Nephron progenitor cell (in vitro differentiated cells): ENCODE measurements at regions not wholly inside any gene's neighbourhood (a gene's known extent, or its start where the extent isn't known, plus 50 kb on each side); places are given as distances from the start of the nearest gene placed in this dataset.

ENCODE experiments used
- DNase-seq: peaks from one replicate; pipeline ENCODE4 v3.0.0; 2021
- H3K27ac Mint-ChIP-seq: 2 replicates; pipeline ENCODE4 v1.8.0; 2021; ENCODE audit warnings: mild to moderate bottlenecking, moderate library complexity, mixed read lengths
- H3K27me3 Mint-ChIP-seq: 2 replicates; pipeline ENCODE4 v1.8.0; 2021; ENCODE audit warnings: mild to moderate bottlenecking, low read depth, mixed read lengths; ENCODE audit not compliant: poor library complexity
- H3K36me3 Mint-ChIP-seq: 2 replicates; pipeline ENCODE4 v1.8.0; 2021; ENCODE audit warnings: low read depth, mixed read lengths
- H3K4me1 Mint-ChIP-seq: 2 replicates; pipeline ENCODE4 v1.8.0; 2021; ENCODE audit warnings: mixed read lengths
- H3K4me3 Mint-ChIP-seq: 2 replicates; pipeline ENCODE4 v1.8.0; 2021; ENCODE audit warnings: mild to moderate bottlenecking, moderate library complexity, mixed read lengths
- H3K9me3 Mint-ChIP-seq: 2 replicates; pipeline ENCODE4 v1.8.0; 2021; ENCODE audit warnings: mild to moderate bottlenecking, moderate library complexity, mixed read lengths
- TF ChIP-seq, protein P1 (sequence below): fragments of 200-600 bp; sonication (generic); IDR thresholded peaks from 2 replicates; pipeline ENCODE4 v1.5.0; 2021; ENCODE audit warnings: antibody characterized with exemption

DNA sequence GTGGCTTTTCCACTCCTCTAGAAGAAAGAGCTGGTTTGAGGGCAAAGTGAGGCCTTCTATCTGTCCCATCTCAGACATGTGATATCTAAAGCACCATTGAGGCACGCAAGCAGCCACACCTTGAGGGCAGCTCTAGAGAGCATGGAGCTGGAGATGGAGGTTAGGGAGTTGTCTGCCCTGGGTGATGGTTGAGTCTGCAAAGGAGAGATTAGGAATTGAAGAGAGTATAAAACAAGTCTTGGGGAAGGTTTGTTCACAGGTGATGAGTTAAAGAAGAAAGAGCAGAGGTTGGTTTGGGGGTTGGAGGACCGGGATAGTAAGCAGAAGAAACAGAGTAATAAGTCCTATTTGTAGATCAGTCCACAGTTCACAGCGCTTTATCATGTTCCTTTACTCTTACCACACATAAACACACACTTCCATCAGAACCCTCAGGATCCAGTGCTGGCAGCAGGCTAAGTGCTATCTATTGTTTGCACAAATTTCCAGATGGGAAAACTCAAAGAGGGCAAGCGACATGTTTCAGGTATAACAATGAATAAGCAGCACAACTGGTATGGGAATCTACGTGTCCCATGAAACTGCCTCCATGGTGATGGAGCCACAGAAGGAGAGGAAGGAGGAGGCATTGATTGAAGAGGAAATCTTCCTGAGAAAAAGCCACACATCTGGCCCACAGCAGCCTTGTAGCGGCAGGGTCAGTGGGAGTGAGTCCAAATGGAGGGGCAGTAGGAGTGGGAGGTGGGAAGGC lies 65.8 kb downstream of the RASSF10 start:
- TF ChIP-seq, protein P1, sequence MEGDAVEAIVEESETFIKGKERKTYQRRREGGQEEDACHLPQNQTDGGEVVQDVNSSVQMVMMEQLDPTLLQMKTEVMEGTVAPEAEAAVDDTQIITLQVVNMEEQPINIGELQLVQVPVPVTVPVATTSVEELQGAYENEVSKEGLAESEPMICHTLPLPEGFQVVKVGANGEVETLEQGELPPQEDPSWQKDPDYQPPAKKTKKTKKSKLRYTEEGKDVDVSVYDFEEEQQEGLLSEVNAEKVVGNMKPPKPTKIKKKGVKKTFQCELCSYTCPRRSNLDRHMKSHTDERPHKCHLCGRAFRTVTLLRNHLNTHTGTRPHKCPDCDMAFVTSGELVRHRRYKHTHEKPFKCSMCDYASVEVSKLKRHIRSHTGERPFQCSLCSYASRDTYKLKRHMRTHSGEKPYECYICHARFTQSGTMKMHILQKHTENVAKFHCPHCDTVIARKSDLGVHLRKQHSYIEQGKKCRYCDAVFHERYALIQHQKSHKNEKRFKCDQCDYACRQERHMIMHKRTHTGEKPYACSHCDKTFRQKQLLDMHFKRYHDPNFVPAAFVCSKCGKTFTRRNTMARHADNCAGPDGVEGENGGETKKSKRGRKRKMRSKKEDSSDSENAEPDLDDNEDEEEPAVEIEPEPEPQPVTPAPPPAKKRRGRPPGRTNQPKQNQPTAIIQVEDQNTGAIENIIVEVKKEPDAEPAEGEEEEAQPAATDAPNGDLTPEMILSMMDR = no peak
- no peak for DNase-seq
- Mint-ChIP-seq H3K27me3 (peaks cover 23% of the 10 kb centered on the region), H3K4me1 (peaks cover 11% of the 10 kb centered on the region), H3K4me3 (no peak overlapping the region), H3K27ac (no peak overlapping the region), H3K36me3 (no peaks in the 10 kb centered on the region), H3K9me3 (no peaks in the 10 kb centered on the region)

DNA sequence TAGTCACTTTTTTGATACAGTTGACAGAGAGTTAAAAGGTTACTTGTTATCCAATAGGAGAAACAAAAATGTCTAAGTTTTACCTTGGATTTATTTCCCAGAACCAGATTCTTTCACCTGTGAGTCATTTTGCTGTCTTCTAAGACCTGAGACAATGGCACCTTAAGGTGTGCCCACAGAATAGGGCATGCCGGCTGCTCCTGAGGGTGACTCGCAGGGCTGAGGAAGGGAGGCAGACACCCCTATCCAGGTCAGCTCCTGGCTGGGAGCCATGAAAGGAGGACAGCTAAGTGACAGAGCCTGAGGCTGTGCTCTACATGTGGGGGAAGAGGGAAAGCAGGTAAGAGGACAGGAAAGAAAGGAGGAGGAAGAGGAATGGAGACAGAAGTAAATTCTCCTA lies 67.8 kb downstream of the RASSF10 start:
- Mint-ChIP-seq H3K27me3 (peaks cover 24% of the 10 kb centered on the region), H3K4me3 (no peak overlapping the region), H3K36me3 (no peaks in the 10 kb centered on the region), H3K9me3 (no peaks in the 10 kb centered on the region), H3K27ac (no peak overlapping the region), H3K4me1 (peaks cover 11% of the 10 kb centered on the region)
- TF ChIP-seq, protein P1 = no peak
- no peak for DNase-seq

DNA sequence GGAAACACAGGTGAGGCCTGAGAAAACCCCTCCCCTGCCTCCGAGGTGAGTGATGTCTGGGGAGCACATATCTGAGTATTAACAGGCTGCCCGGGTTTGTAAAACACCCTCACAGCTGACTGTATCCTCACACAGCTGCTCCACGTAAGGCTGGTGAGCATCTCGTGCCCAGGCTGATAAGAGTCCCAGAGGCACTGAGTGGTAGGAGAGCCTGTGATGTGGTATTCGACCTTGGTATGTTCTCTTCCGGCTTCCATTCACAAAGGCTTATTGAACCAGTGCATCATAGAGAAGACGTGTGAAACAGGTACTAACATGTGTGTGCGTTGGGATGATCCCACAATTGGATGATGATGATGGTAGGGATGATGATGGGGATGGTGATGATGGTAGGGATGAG lies 71.7 kb downstream of the RASSF10 start:
- no peaks in the 10 kb centered on the region for H3K36me3 Mint-ChIP-seq
- no peak overlapping the region for H3K27ac Mint-ChIP-seq
- no peak for DNase-seq
- TF ChIP-seq, protein P1 = no peak
- H3K4me3 Mint-ChIP-seq = no peak overlapping the region
- no peaks in the 10 kb centered on the region for H3K9me3 Mint-ChIP-seq
- peaks cover 3% of the 10 kb centered on the region for H3K4me1 Mint-ChIP-seq
- H3K27me3 Mint-ChIP-seq = peaks cover 27% of the 10 kb centered on the region

DNA sequence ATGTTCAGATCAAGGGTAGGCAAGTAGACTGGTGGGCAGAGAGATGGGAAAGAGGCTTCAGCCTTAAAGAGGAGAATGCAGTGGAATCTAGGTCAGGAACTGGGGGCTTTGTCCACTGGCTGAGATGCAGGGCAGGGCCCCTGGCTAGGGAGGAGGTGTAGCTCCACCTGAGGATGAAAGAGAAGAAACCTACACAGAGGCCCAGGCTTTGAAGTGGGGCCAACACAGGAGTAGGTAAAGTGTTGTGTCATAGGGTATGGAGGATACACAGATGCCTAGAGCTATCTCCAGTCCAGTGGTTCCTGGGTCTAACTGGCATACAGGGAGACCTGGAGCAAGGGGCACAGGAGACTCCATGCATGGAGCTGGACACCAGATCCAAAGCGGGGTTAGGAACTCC lies 73.5 kb downstream of the RASSF10 start:
- H3K9me3 Mint-ChIP-seq = peaks cover 10% of the 10 kb centered on the region
- no peak for DNase-seq
- no peak overlapping the region for H3K4me3 Mint-ChIP-seq
- TF ChIP-seq, protein P1 = no peak
- no peaks in the 10 kb centered on the region for H3K4me1 Mint-ChIP-seq
- H3K27ac Mint-ChIP-seq = no peak overlapping the region
- peaks cover 26% of the 10 kb centered on the region for H3K27me3 Mint-ChIP-seq
- H3K36me3 Mint-ChIP-seq = no peaks in the 10 kb centered on the region

DNA sequence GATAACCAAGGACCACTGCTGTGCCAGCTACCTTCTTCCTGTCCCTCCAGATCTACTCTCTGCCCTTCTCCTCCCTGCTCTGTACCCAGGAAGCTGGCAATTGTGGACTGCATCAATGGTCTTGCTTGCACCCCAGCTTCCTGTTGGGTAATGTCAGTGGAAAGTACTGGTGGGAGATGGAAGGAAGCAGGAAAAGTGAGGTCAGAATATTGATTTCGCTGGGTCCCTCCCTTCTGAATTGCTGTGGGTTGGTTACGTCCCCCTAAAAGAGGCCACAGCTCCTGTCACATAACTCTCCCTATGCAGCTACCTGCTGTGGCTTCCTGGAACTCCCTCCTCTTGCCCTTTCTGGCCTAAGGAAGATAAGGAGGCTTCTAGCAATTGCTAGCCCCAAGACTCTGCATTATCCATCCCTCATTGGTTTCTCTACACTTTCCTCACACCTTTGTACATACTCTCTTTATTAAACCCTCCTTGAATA lies 81.2 kb downstream of the RASSF10 start:
- Mint-ChIP-seq H3K36me3 (no peaks in the 10 kb centered on the region), H3K4me1 (peaks cover 6% of the 10 kb centered on the region), H3K9me3 (peaks cover 48% of the 10 kb centered on the region), H3K27me3 (peaks cover 8% of the 10 kb centered on the region), H3K4me3 (no peak overlapping the region), H3K27ac (no peak overlapping the region)
- TF ChIP-seq, protein P1 = no peak
- DNase-seq = no peak

DNA sequence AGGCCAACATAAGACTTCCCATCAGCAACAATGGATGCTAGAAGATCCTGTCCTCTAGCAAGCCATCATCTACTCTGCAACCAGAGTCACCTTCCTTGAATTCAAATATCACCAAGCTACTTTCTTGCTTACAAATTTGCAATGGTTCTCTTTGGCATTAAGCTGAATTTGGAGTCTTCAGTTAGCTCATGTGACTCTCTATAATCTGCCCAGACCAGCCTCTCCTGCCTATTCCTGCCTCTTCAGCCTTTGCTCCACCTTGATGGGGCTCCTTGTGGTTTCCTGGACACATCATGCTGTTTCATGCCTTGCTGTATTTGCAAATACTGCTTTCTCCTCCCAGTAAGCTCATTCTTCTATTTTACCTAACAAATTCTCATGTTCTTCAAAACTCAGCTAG lies 82.3 kb downstream of the RASSF10 start:
- Mint-ChIP-seq H3K27me3 (peaks cover 7% of the 10 kb centered on the region), H3K4me3 (no peak overlapping the region), H3K4me1 (peaks cover 6% of the 10 kb centered on the region), H3K27ac (no peak overlapping the region), H3K36me3 (no peaks in the 10 kb centered on the region), H3K9me3 (peaks cover 48% of the 10 kb centered on the region)
- no peak for DNase-seq
- TF ChIP-seq, protein P1 = no peak
